ENCODE measurements at regions not wholly inside any gene's neighbourhood (a gene's known extent, or its start where the extent isn't known, plus 50 kb on each side); places are given as distances from the start of the nearest gene placed in this dataset.

- no peak overlapping the region for H3K9ac ChIP-seq (ENCODE audit: low read depth in 1 of 2, low read length in 2 of 2)
- no peak for DNase-seq (ENCODE audit: low spot score)
- H3K9me3 ChIP-seq (ENCODE audit: control insufficient read depth in 4 of 4, low read length in 3 of 4): peaks cover 0 to 9% (median 3%) of the 10 kb centered on the region in 4 donors
- H3K27me3 ChIP-seq (ENCODE audit: control insufficient read depth in 4 of 4, insufficient read depth in 4 of 4, low read length in 3 of 4): no peaks in the 10 kb centered on the region
- no peak overlapping the region for H3K27ac ChIP-seq (ENCODE audit: low read depth in 1 of 2, low read length in 2 of 2)
- H3K4me1 ChIP-seq (ENCODE audit: control insufficient read depth in 4 of 4, insufficient read depth in 4 of 4, low read length in 3 of 4): no peaks in the 10 kb centered on the region
- WGBS: 83% methylated on average over 6 of the region's 6 CpGs
- no peak overlapping the region for H3K4me3 ChIP-seq (ENCODE audit: low read depth in 1 of 3, low read length in 3 of 3)
- no peak for TF ChIP-seq MAX (IDR thresholded peaks at IDR 0.05)
- TF ChIP-seq JUND (IDR thresholded peaks at IDR 0.05): no peak
- no peak for TF ChIP-seq ZBTB33 (IDR thresholded peaks at IDR 0.05)
- TF ChIP-seq YY1 (IDR thresholded peaks at IDR 0.05): no peak
- no peak for TF ChIP-seq HNF4A (conservative IDR thresholded peaks at IDR 0.05)
- TF ChIP-seq NR2F2 (IDR thresholded peaks at IDR 0.05): no peak
- no peak for TF ChIP-seq SP1 (IDR thresholded peaks at IDR 0.05)
- TF ChIP-seq CTCF (IDR thresholded peaks at IDR 0.05; ENCODE audit: low read depth, low read length, missing input control): no peak
- TF ChIP-seq FOXA1 (IDR thresholded peaks at IDR 0.05): no peak
- no peak for TF ChIP-seq REST (IDR thresholded peaks at IDR 0.05)
- no peak for TF ChIP-seq TAF1 (conservative IDR thresholded peaks at IDR 0.05)
- no peak for TF ChIP-seq FOXA2 (IDR thresholded peaks at IDR 0.05)
- no peak for TF ChIP-seq EGR1 (IDR thresholded peaks at IDR 0.05; ENCODE audit: low read depth in 2 of 2)
- TF ChIP-seq ATF3 (IDR thresholded peaks at IDR 0.05): no peak
- TF ChIP-seq HNF4G (IDR thresholded peaks at IDR 0.05): no peak
- no peak for TF ChIP-seq RAD21 (IDR thresholded peaks at IDR 0.05)
- no peak for TF ChIP-seq RXRA (IDR thresholded peaks at IDR 0.05)
- no peaks in the 10 kb centered on the region for H3K36me3 ChIP-seq (ENCODE audit: control insufficient read depth in 4 of 4, insufficient read depth in 3 of 4, low read depth in 1 of 4, low read length in 3 of 4)
These were observed 77.8 kb upstream of the CPNE8 start for GRCh38 chr12:38983117-38983571.

- H3K27me3 ChIP-seq (ENCODE audit: control insufficient read depth in 4 of 4, insufficient read depth in 4 of 4, low read length in 3 of 4): no peaks in the 10 kb centered on the region
- no peak for TF ChIP-seq HNF4G (IDR thresholded peaks at IDR 0.05)
- no peak for TF ChIP-seq HNF4A (conservative IDR thresholded peaks at IDR 0.05)
- no peak for TF ChIP-seq ATF3 (IDR thresholded peaks at IDR 0.05)
- no peak overlapping the region for H3K9ac ChIP-seq (ENCODE audit: low read depth in 1 of 2, low read length in 2 of 2)
- peaks cover 0 to 3% (median 1%) of the 10 kb centered on the region in 4 donors for H3K9me3 ChIP-seq (ENCODE audit: control insufficient read depth in 4 of 4, low read length in 3 of 4)
- DNase-seq (ENCODE audit: low spot score): no peak
- H3K4me1 ChIP-seq (ENCODE audit: control insufficient read depth in 4 of 4, insufficient read depth in 4 of 4, low read length in 3 of 4): no peaks in the 10 kb centered on the region
- no peaks in the 10 kb centered on the region for H3K36me3 ChIP-seq (ENCODE audit: control insufficient read depth in 4 of 4, insufficient read depth in 3 of 4, low read depth in 1 of 4, low read length in 3 of 4)
- H3K27ac ChIP-seq (ENCODE audit: low read depth in 1 of 2, low read length in 2 of 2): no peak overlapping the region
- WGBS: 18% methylated on average over 1 of the region's 1 CpG
- H3K4me3 ChIP-seq (ENCODE audit: low read depth in 1 of 3, low read length in 3 of 3): no peak overlapping the region
These were observed 71.7 kb upstream of the CPNE8 start for GRCh38 chr12:38977132-38977531.

All from liver (tissue), 8 donors.